DND-41 (cell line): ENCODE measurements at regions not wholly inside any gene's neighbourhood (a gene's known extent, or its start where the extent isn't known, plus 50 kb on each side); places are given as distances from the start of the nearest gene placed in this dataset.

Experiments used
- CTCF ChIP-seq: IDR thresholded peaks from 2 replicates; pipeline ENCODE4 v1.5.1; 2012; ENCODE audit warnings: borderline replicate concordance, low read length, moderate library complexity, mild to moderate bottlenecking; ENCODE audit not compliant: poor library complexity, severe bottlenecking; ENCODE audit errors: extremely low read depth
- EZH2 ChIP-seq: IDR thresholded peaks from 3 replicates; pipeline ENCODE4 v1.6.1; 2012; ENCODE audit warnings: borderline replicate concordance, low read depth, mild to moderate bottlenecking, moderate library complexity, low read length, inconsistent platforms; ENCODE audit not compliant: severe bottlenecking

- TF ChIP-seq CTCF (no peak), EZH2 (no peak)
Measured at GRCh38 chr3:20323307-20323927, 137.4 kb upstream of the SGO1 start.
